ENCODE measurements at regions not wholly inside any gene's neighbourhood (a gene's known extent, or its start where the extent isn't known, plus 50 kb on each side); places are given as distances from the start of the nearest gene placed in this dataset.

DNA sequence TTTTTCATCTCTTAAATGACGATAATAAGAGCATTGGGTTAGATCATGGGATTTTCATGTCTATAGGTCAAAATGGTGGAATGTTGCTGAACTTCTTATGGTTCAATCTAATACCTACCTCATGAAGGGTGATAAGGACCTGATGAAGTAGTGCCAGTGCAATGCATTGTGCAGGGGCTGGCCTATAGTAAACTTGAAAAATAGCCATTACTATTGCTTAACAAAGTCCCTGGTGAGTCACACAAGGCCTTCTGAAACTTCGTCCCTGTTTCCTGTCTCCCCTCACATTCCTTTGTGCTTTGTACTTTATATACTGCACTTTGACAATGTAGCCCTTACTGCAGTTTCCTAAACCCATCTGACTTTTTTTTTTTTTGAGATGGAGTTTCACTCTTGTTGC lies 515.9 kb downstream of the SLC4A3 start:
- Histone ChIP-seq H3K27me3 (ENCODE audit: control insufficient read depth, insufficient read depth, low read length) (no peaks in the 10 kb centered on the region), H3K36me3 (ENCODE audit: control insufficient read depth, insufficient read depth, low read length) (no peaks in the 10 kb centered on the region), H3K9ac (ENCODE audit: low read depth, low read length) (no peak overlapping the region), H3K4me3 (ENCODE audit: low read depth, low read length) (no peak overlapping the region), H3K9me3 (ENCODE audit: control insufficient read depth, insufficient read depth, low read length) (no peaks in the 10 kb centered on the region), H3K27ac (ENCODE audit: low read depth, low read length) (no peak overlapping the region), H3K4me1 (ENCODE audit: control insufficient read depth, insufficient read depth, low read length) (no peaks in the 10 kb centered on the region)

DNA sequence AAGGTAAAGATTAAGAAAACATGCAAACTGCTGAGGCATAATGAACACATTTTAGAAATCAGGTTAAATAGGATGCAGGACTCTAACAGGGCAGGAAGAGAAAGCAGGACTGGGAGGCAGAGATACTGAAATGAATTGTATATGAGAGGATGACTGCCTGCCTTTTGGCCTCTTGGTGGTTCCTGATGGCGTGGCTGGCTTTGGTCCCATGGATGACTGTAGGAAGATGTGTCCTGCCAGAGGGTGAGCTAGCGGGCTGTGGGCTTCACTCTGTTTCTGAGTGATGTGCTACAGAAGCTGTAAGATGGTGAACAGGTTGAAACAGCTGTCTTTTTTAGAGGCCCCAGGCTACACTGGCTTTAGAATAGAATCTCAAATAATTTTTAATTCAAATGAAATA lies 517.0 kb downstream of the SLC4A3 start:
- Histone ChIP-seq H3K4me3 (ENCODE audit: low read depth, low read length) (no peak overlapping the region), H3K4me1 (ENCODE audit: control insufficient read depth, insufficient read depth, low read length) (no peaks in the 10 kb centered on the region), H3K27me3 (ENCODE audit: control insufficient read depth, insufficient read depth, low read length) (no peaks in the 10 kb centered on the region), H3K9ac (ENCODE audit: low read depth, low read length) (no peak overlapping the region), H3K27ac (ENCODE audit: low read depth, low read length) (no peak overlapping the region), H3K36me3 (ENCODE audit: control insufficient read depth, insufficient read depth, low read length) (no peaks in the 10 kb centered on the region), H3K9me3 (ENCODE audit: control insufficient read depth, insufficient read depth, low read length) (no peaks in the 10 kb centered on the region)

DNA sequence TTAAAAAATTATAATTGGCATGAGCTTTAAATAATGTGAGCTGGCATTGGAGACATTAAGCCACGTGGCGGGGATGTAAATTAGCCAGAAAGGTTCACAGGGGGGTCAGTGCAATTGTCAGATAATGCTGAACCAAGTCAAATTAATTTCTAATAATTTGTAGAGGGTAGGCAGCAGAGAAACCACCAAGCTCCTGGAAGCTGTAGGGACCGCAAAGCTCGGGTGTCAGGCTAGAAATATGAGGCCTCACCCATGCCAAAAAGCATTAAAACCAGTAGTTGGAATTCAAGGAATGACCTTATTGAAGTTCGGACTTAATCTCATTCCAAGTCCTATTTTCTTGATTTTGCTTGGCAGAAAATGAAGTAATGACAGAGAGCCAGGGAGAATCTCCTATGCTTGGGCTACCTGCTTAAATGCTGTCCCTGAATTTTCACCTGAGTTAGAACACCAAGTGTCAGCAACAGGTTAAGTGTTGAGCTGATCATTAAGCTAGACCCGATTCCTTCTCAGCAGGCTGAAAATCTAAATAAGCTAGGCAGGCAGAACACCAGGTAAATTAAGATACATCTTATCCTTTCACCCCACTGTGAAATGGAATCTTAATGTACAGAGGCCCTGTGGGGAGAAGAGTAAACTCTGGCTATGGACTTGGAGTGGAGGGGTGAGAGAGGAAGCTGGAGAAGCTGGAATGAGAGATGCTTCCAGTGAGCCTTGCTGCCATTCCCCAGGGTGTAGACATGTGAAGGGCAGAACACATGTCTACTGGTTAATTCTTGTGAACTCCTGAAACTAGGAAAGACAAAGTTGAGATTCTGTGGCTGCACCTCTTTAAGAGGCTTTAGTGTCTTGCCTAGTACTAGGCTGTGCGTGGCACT lies 520.0 kb downstream of the SLC4A3 start:
- Histone ChIP-seq H3K9ac (ENCODE audit: low read depth, low read length) (no peak overlapping the region), H3K27me3 (ENCODE audit: control insufficient read depth, insufficient read depth, low read length) (no peaks in the 10 kb centered on the region), H3K36me3 (ENCODE audit: control insufficient read depth, insufficient read depth, low read length) (no peaks in the 10 kb centered on the region), H3K9me3 (ENCODE audit: control insufficient read depth, insufficient read depth, low read length) (no peaks in the 10 kb centered on the region), H3K27ac (ENCODE audit: low read depth, low read length) (no peak overlapping the region), H3K4me3 (ENCODE audit: low read depth, low read length) (no peak overlapping the region), H3K4me1 (ENCODE audit: control insufficient read depth, insufficient read depth, low read length) (no peaks in the 10 kb centered on the region)

DNA sequence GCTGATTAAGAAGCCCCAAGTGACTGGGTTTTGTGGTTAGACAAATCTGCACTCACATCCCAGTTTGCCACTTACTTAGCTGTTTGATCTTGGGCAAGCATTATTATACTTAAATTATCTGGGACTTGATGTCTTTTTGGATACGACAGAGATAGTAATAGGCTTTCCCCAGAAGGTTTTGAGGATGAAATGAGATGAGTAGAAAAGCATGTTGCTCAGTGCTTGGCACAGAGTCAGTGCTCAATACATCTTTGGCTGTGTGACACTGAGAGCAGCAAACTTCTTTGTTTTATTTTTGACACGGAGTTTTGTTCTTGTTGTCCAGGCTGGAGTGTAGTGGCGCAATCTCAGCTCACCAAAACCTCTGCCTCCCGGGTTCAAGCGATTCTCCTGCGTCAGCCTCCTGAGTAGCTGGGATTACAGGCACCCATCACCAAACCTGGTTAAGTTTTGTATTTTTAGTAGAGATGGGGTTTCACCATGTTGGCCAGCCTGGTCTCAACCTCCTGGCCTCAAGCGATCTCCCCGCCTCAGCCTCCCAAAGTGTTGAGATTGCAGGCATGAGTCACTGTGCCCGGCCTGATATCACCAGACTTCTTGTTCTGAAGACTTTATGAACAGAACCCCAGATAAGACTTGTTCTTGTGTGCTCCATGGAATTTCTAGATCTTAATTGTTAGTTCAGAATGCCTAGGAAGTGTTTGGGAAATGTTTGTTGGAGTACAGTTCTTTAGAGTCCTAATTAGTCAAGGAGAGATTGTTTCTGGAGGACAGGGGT lies 521.2 kb downstream of the SLC4A3 start:
- Histone ChIP-seq H3K9me3 (ENCODE audit: control insufficient read depth, insufficient read depth, low read length) (no peaks in the 10 kb centered on the region), H3K36me3 (ENCODE audit: control insufficient read depth, insufficient read depth, low read length) (no peaks in the 10 kb centered on the region), H3K4me1 (ENCODE audit: control insufficient read depth, insufficient read depth, low read length) (no peaks in the 10 kb centered on the region), H3K27me3 (ENCODE audit: control insufficient read depth, insufficient read depth, low read length) (no peaks in the 10 kb centered on the region), H3K27ac (ENCODE audit: low read depth, low read length) (no peak overlapping the region), H3K4me3 (ENCODE audit: low read depth, low read length) (no peak overlapping the region), H3K9ac (ENCODE audit: low read depth, low read length) (no peak overlapping the region)

DNA sequence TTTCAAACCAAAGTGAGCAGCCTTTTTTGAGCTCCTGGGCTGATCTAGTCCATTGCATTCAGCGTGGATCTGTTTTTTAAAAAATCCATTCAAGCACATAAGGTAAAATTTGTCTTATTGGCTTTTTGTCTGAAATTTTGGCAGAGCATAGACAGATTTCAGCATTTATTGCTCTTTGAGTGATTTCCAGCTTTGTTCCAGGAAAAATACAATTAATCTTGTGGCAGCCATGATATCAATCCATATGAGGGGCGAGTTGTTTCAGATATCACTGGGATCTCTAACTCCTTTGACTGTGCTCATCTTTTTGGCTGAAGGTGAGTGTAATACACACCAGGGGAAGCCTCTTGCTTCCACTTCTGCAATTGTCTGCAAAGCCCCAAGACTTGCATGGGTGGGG lies 523.9 kb downstream of the SLC4A3 start:
- no peaks in the 10 kb centered on the region for H3K36me3 ChIP-seq (ENCODE audit: control insufficient read depth, insufficient read depth, low read length)
- H3K4me1 ChIP-seq (ENCODE audit: control insufficient read depth, insufficient read depth, low read length): no peaks in the 10 kb centered on the region
- no peak overlapping the region for H3K9ac ChIP-seq (ENCODE audit: low read depth, low read length)
- H3K9me3 ChIP-seq (ENCODE audit: control insufficient read depth, insufficient read depth, low read length): no peaks in the 10 kb centered on the region
- H3K4me3 ChIP-seq (ENCODE audit: low read depth, low read length): no peak overlapping the region
- H3K27me3 ChIP-seq (ENCODE audit: control insufficient read depth, insufficient read depth, low read length): no peaks in the 10 kb centered on the region
- H3K27ac ChIP-seq (ENCODE audit: low read depth, low read length): no peak overlapping the region

DNA sequence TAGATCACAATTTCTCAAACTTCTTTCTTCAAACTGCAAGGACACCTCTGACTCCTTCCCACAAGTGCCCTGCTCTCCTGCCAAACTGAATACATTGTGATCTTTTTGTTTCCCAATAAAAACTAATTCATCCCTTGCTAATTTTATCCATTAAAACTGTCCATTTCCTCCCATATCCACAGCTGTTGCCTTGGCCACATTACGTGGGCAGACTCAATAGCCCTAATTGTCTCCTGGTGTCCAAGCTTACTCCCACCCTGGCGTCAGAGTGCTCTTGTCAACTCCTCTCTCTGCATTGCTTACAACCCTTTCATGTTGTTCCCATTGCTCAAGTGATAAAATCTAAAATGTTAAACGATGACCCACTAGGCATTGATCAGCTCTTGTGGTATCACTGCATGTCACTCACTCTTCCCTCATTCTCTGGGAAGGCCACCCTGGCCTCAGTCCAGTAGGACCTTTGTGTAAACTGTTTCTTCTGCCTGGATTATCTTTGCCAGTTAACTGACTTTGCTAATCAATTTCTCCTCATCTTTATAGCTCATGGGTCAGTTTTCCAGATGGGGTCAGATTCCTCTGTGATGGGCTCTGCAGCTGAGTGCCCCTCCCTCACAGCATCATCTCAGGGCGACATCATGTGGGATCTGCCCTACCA lies 525.0 kb downstream of the SLC4A3 start:
- H3K27ac ChIP-seq (ENCODE audit: low read depth, low read length): no peak overlapping the region

DNA sequence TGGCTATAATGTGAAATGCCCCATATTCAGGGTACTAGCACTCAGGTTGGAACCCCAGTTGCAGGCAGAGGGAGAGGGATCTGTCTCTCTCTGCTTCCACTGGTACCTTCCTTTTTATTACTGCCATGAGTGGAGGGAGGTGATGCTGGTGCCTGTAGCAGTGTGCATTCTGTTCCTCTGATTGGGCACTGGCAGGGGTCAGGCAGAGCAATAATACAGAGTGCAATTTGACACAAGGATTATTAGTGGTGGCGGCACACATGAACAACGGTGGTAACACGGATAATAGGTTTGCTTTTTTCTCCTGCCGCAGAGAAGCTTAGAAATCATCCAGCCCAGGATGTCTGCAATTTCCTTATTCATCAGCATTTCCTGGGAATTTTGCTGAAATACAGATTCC lies 525.7 kb downstream of the SLC4A3 start:
- no peak overlapping the region for H3K4me3 ChIP-seq (ENCODE audit: low read depth, low read length)
- no peaks in the 10 kb centered on the region for H3K27me3 ChIP-seq (ENCODE audit: control insufficient read depth, insufficient read depth, low read length)
- H3K9me3 ChIP-seq (ENCODE audit: control insufficient read depth, insufficient read depth, low read length): no peaks in the 10 kb centered on the region
- no peaks in the 10 kb centered on the region for H3K36me3 ChIP-seq (ENCODE audit: control insufficient read depth, insufficient read depth, low read length)
- no peaks in the 10 kb centered on the region for H3K4me1 ChIP-seq (ENCODE audit: control insufficient read depth, insufficient read depth, low read length)
- no peak overlapping the region for H3K9ac ChIP-seq (ENCODE audit: low read depth, low read length)
- no peak overlapping the region for H3K27ac ChIP-seq (ENCODE audit: low read depth, low read length)

More for the DNA sequence above, 525.0 kb downstream of the SLC4A3 start:
- no peaks in the 10 kb centered on the region for H3K27me3 ChIP-seq (ENCODE audit: control insufficient read depth, insufficient read depth, low read length)
- H3K36me3 ChIP-seq (ENCODE audit: control insufficient read depth, insufficient read depth, low read length): no peaks in the 10 kb centered on the region
- H3K4me3 ChIP-seq (ENCODE audit: low read depth, low read length): no peak overlapping the region
- no peaks in the 10 kb centered on the region for H3K9me3 ChIP-seq (ENCODE audit: control insufficient read depth, insufficient read depth, low read length)
- no peak overlapping the region for H3K9ac ChIP-seq (ENCODE audit: low read depth, low read length)
- H3K4me1 ChIP-seq (ENCODE audit: control insufficient read depth, insufficient read depth, low read length): no peaks in the 10 kb centered on the region

DNA sequence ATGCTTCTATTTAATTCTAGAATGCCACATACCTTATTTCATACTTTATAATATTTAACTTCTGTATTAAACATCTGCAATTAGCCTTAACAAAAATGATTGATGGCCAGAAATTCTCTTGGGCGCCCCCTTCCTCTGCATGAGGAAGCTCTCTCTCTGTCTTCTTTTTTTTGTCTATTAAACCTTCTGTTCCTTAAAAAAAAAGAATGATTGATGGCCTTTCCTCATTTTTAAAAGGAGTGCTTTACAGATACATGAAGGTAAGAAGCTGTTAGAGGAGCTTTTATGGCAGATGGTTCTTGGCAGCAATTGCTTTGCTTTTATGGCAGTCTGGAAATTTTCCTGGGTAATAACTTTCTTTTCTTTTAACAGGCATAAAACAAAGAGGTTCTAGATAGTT lies 526.9 kb downstream of the SLC4A3 start:
- Histone ChIP-seq H3K4me3 (ENCODE audit: low read depth, low read length) (no peak overlapping the region), H3K9ac (ENCODE audit: low read depth, low read length) (no peak overlapping the region), H3K36me3 (ENCODE audit: control insufficient read depth, insufficient read depth, low read length) (no peaks in the 10 kb centered on the region), H3K4me1 (ENCODE audit: control insufficient read depth, insufficient read depth, low read length) (no peaks in the 10 kb centered on the region), H3K9me3 (ENCODE audit: control insufficient read depth, insufficient read depth, low read length) (no peaks in the 10 kb centered on the region), H3K27ac (ENCODE audit: low read depth, low read length) (no peak overlapping the region), H3K27me3 (ENCODE audit: control insufficient read depth, insufficient read depth, low read length) (no peaks in the 10 kb centered on the region)

DNA sequence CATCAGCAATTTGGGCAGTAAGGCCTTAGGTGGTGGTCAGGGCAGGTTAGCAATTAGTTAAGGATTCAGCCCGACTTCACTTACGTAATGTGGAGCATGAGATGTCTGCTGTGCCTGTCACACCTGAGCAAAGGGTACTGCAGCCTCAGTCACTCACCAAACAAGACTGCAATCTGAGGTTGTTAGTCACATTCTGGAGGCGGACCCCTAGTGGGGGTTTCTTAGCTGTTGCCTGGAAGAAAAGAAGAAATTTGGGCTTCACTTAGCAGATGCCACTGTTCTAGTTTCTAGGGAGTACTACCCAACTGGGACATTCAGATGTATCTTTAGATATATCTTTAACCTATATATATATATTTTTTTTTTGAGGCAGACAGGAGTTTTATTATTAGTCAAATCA lies 529.9 kb downstream of the SLC4A3 start:
- no peak overlapping the region for H3K27ac ChIP-seq (ENCODE audit: low read depth, low read length)
- no peaks in the 10 kb centered on the region for H3K4me1 ChIP-seq (ENCODE audit: control insufficient read depth, insufficient read depth, low read length)
- H3K36me3 ChIP-seq (ENCODE audit: control insufficient read depth, insufficient read depth, low read length): no peaks in the 10 kb centered on the region
- no peak overlapping the region for H3K4me3 ChIP-seq (ENCODE audit: low read depth, low read length)
- H3K27me3 ChIP-seq (ENCODE audit: control insufficient read depth, insufficient read depth, low read length): no peaks in the 10 kb centered on the region
- H3K9me3 ChIP-seq (ENCODE audit: control insufficient read depth, insufficient read depth, low read length): no peaks in the 10 kb centered on the region
- H3K9ac ChIP-seq (ENCODE audit: low read depth, low read length): no peak overlapping the region

DNA sequence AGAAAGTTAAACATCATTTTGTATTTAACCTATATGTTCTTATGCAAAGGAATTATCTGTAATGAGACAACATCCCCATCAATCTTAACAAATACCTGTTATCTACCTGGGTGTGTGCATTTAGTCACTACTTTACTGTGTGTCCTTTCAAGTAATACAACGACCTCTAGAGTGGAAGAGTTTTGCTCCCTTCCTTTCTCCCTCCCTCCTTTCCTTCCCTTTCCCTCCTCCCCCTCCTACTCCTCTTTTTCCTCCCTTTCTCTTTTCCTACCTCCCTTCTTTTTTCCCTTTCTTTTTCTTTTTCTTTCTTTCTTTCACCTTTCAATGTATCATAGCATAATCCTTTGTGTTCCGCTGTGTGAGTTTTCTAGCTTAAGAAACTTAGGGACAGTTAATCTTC lies 532.3 kb downstream of the SLC4A3 start:
- H3K9ac ChIP-seq (ENCODE audit: low read depth, low read length): no peak overlapping the region
- no peak overlapping the region for H3K4me3 ChIP-seq (ENCODE audit: low read depth, low read length)
- H3K27ac ChIP-seq (ENCODE audit: low read depth, low read length): no peak overlapping the region
- H3K4me1 ChIP-seq (ENCODE audit: control insufficient read depth, insufficient read depth, low read length): no peaks in the 10 kb centered on the region
- H3K36me3 ChIP-seq (ENCODE audit: control insufficient read depth, insufficient read depth, low read length): no peaks in the 10 kb centered on the region
- H3K9me3 ChIP-seq (ENCODE audit: control insufficient read depth, insufficient read depth, low read length): no peaks in the 10 kb centered on the region
- no peaks in the 10 kb centered on the region for H3K27me3 ChIP-seq (ENCODE audit: control insufficient read depth, insufficient read depth, low read length)

DNA sequence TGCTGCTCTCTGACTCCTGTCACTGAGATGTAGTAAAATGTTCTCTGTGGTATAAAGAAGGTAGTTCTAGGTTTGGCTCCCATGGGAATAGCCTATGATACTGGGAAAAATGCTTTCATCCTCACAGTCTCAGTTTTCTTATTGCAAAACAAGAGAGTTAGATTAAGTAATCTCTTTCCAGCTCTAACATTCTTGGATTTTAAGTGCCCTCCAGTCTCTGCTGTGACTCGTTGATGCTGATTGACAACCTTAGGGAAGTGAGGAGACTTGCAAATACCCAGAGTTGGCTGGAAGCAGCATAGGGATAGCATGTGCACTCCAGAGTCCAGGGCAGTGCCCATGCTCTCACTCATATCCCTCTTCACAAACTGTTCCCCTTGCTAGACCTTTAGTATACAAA lies 534.9 kb downstream of the SLC4A3 start:
- Histone ChIP-seq H3K4me1 (ENCODE audit: control insufficient read depth, insufficient read depth, low read length) (no peaks in the 10 kb centered on the region), H3K4me3 (ENCODE audit: low read depth, low read length) (no peak overlapping the region)

More for the DNA sequence above, 534.9 kb downstream of the SLC4A3 start:
- H3K27ac ChIP-seq (ENCODE audit: low read depth, low read length): no peak overlapping the region
- no peaks in the 10 kb centered on the region for H3K9me3 ChIP-seq (ENCODE audit: control insufficient read depth, insufficient read depth, low read length)
- H3K36me3 ChIP-seq (ENCODE audit: control insufficient read depth, insufficient read depth, low read length): no peaks in the 10 kb centered on the region
- no peaks in the 10 kb centered on the region for H3K27me3 ChIP-seq (ENCODE audit: control insufficient read depth, insufficient read depth, low read length)
- H3K9ac ChIP-seq (ENCODE audit: low read depth, low read length): no peak overlapping the region

Data from HUES48 (cell line).